Kidney epithelial cell (primary cell): ENCODE measurements at regions not wholly inside any gene's neighbourhood (a gene's known extent, or its start where the extent isn't known, plus 50 kb on each side); places are given as distances from the start of the nearest gene placed in this dataset.

Experiments used
- DNase-seq: peaks from one replicate; pipeline ENCODE4 v3.0.0-alpha.2; 2010; ENCODE audit warnings: low read depth
- H3K27me3 ChIP-seq: 2 replicates; pipeline ENCODE4 v1.6.0; 2011; ENCODE audit warnings: low read length; ENCODE audit not compliant: control insufficient read depth, insufficient read depth
- H3K36me3 ChIP-seq: 2 replicates; pipeline ENCODE4 v1.5.1; 2011; ENCODE audit warnings: low read length; ENCODE audit not compliant: control insufficient read depth, insufficient read depth
- H3K4me3 ChIP-seq: 2 replicates; pipeline ENCODE4 v1.5.1; 2011; ENCODE audit warnings: low read depth, mild to moderate bottlenecking, control low read depth, low read length
- TF ChIP-seq, protein P1 (sequence below): IDR thresholded peaks from 2 replicates; pipeline ENCODE4 v1.5.1; 2011; ENCODE audit warnings: mild to moderate bottlenecking, moderate library complexity, low read length, control low read depth, inconsistent platforms; ENCODE audit not compliant: insufficient read depth, poor library complexity, severe bottlenecking

DNA sequence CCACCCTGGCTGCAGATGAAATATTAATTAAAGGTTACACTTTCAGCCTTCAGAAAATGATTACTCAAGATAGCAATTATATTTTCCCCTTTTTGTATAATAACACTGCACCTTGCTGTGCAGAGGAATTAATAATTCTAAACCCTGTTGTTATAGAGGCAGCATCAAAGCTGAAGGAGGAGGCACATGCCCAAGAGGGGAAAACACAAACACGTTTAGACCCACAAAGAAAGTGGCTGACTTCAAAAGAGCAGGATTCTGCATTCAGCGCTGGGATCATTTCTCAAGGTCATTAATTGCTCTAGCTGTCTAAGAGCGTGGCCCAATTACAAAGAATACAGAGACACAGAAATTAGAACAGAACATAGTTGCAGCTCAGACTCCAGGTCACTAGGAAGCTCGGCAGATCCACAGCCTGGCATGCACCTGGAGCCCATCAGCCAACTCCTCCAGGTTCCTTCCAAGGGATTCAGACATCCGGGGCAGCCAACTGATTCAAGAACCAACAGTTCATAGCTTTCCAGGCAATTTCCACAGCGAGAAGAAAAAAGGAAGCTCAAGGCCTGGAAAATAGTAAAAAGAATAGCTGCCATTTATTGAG lies 102.3 kb upstream of the ID2 start:
- Histone ChIP-seq H3K27me3 (no peaks in the 10 kb centered on the region), H3K36me3 (no peaks in the 10 kb centered on the region), H3K4me3 (no peak overlapping the region)
- TF ChIP-seq, protein P1, sequence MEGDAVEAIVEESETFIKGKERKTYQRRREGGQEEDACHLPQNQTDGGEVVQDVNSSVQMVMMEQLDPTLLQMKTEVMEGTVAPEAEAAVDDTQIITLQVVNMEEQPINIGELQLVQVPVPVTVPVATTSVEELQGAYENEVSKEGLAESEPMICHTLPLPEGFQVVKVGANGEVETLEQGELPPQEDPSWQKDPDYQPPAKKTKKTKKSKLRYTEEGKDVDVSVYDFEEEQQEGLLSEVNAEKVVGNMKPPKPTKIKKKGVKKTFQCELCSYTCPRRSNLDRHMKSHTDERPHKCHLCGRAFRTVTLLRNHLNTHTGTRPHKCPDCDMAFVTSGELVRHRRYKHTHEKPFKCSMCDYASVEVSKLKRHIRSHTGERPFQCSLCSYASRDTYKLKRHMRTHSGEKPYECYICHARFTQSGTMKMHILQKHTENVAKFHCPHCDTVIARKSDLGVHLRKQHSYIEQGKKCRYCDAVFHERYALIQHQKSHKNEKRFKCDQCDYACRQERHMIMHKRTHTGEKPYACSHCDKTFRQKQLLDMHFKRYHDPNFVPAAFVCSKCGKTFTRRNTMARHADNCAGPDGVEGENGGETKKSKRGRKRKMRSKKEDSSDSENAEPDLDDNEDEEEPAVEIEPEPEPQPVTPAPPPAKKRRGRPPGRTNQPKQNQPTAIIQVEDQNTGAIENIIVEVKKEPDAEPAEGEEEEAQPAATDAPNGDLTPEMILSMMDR = no peak
- DNase-seq = no peak

DNA sequence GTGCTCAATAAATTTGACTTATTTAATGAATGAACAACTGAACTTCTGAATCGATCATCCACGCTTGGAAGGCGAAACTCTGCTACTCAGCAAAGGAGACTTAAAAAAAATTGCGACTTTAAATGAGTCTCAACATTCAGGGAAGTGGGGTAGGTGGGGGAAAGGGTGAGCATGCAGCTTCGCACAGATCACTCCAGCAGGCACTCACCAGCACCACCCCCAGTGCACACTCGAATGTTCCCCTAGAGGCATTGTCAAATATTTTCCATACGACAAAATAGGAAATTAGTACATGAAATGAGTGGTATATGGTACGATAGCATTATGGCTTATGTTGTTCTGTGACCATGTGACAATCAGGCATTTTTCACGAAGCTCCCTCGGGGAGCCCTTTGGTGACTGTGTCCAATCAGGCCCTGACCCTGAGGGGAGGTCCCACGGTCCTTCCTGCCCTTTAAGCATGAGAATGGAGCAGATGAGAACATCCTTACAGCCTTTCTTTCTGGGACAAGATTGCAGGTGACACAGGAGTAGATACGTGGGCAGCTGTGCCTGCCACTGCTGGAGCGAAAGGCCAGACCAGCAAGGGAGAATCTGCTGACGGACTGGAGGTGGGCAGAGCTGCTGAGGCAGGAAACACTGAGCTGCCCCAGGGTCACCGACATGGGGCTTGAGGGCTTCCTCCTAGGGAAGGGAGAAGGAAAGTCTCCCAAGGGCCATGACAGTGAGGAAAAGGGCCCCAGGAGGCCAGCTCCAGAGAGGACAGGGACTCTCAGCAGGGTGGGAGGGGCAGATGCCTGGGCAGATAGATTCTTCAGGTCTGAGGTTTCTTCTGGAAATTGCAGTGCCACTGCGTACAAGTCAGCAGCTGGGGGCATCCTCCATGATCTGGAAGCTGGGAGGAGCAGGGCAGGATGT lies 101.3 kb upstream of the ID2 start:
- TF ChIP-seq, protein P1 = no peak
- DNase-seq = no peak
- H3K4me3 ChIP-seq = no peak overlapping the region
- no peaks in the 10 kb centered on the region for H3K36me3 ChIP-seq
- H3K27me3 ChIP-seq = no peaks in the 10 kb centered on the region

DNA sequence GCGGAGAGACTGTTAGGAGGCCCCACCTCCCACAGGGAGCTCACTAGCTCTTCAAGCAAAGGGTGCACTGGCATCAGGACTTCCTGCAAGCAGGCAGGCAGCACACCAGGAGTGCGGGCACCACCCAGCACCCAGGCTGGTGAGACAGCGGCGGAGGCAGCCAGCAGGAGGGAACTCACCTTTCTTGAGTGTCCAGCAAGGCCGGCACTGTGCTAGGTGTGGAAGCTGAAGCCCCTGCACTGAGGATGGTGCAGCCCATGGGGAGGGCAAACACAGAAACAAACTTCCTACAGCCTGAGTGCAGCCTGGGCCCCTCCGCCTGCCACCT lies 100.7 kb upstream of the ID2 start:
- no peak overlapping the region for H3K4me3 ChIP-seq
- H3K27me3 ChIP-seq = no peaks in the 10 kb centered on the region
- TF ChIP-seq, protein P1 = no peak
- no peaks in the 10 kb centered on the region for H3K36me3 ChIP-seq
- DNase-seq = no peak

DNA sequence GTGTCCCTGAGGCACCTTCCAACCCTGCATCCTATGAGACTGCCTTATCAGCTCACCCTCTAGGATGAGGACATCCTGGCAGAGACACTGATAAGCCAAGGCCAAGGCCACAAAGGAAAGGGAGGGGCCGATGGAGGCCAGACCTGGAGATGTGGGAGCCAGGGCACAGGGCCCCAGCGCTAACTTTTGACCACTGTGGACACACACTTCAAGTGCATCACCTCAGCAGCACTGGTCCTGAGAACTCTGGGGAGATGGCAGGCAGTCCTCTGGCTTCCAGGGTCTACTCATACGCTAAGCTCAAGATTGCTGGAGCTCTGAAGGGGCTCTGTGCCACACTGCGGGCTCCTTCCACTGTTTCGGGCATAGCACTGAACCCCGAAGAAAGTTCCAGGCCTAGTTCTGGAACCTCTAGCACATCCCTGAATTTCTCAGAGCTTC lies 100.2 kb upstream of the ID2 start:
- TF ChIP-seq, protein P1 = no peak
- H3K36me3 ChIP-seq = no peaks in the 10 kb centered on the region
- no peak for DNase-seq
- no peaks in the 10 kb centered on the region for H3K27me3 ChIP-seq
- no peak overlapping the region for H3K4me3 ChIP-seq

DNA sequence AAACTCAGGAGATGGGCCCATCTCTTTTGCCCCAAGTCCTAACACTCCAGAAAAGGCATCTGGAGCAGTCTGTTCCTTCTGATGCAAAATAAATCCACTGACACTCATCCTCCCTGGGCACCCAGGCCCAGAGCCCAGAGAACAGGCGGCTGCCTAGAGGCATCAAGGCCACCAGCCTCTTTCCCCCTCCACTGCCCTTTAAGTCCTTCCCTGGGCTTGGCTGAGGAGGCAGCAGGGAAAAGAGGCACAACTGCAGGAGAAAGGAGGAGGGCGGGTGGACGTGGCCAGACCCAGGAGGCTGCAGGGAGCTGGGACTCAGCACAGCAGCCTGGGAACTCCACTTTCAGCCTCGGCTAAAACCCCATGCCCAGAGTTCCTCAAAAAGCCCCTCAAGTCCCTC lies 99.7 kb upstream of the ID2 start:
- H3K27me3 ChIP-seq = no peaks in the 10 kb centered on the region
- no peaks in the 10 kb centered on the region for H3K36me3 ChIP-seq
- no peak overlapping the region for H3K4me3 ChIP-seq
- TF ChIP-seq, protein P1 = no peak
- DNase-seq = no peak
